ENCODE measurements at regions not wholly inside any gene's neighbourhood (a gene's known extent, or its start where the extent isn't known, plus 50 kb on each side); places are given as distances from the start of the nearest gene placed in this dataset.

DNA sequence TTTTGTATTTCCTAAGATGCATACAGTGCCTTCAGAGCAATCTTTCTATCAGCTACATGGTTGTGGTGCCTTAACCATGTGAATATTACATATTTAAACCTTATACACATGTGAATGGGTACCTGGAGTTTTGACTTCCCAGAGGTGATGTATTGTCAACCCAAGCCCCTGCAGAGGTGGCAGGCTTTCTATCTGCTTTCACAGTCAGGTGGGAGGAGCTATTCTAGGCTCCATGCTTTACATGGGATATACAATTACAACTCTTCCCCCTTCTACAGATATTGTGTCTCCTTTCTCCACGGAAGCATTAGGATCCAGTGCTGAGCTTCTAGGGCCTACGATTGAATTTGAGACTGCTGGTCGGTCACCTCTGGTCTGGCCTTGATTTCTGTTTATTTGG, 89.8 kb upstream of the TUT7 start:
- TF ChIP-seq, protein P1, sequence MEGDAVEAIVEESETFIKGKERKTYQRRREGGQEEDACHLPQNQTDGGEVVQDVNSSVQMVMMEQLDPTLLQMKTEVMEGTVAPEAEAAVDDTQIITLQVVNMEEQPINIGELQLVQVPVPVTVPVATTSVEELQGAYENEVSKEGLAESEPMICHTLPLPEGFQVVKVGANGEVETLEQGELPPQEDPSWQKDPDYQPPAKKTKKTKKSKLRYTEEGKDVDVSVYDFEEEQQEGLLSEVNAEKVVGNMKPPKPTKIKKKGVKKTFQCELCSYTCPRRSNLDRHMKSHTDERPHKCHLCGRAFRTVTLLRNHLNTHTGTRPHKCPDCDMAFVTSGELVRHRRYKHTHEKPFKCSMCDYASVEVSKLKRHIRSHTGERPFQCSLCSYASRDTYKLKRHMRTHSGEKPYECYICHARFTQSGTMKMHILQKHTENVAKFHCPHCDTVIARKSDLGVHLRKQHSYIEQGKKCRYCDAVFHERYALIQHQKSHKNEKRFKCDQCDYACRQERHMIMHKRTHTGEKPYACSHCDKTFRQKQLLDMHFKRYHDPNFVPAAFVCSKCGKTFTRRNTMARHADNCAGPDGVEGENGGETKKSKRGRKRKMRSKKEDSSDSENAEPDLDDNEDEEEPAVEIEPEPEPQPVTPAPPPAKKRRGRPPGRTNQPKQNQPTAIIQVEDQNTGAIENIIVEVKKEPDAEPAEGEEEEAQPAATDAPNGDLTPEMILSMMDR (conservative IDR thresholded peaks at IDR 0.05; ENCODE audit: low read depth, low read length): no peak
- TF ChIP-seq EZH2 (IDR thresholded peaks at IDR 0.05; ENCODE audit: low read length, unreplicated experiment): no peak

Data from PC-3 (cell line).